Colon (tissue), 2 donors: ENCODE measurements at regions not wholly inside any gene's neighbourhood (a gene's known extent, or its start where the extent isn't known, plus 50 kb on each side); places are given as distances from the start of the nearest gene placed in this dataset.
"Not testable (repeated sequence)": the region's sequence is repeated elsewhere in the genome, so short reads cannot be mapped to it uniquely, and the experiment has no call there.

Source experiments
- FAIRE-seq: peaks from 2 replicates; lab custom pipeline; 2012; peaks lifted over from hg19 to GRCh38; lab: Jason Lieb, UNC
- donor health status: control.
- donor health status: control.

DNA sequence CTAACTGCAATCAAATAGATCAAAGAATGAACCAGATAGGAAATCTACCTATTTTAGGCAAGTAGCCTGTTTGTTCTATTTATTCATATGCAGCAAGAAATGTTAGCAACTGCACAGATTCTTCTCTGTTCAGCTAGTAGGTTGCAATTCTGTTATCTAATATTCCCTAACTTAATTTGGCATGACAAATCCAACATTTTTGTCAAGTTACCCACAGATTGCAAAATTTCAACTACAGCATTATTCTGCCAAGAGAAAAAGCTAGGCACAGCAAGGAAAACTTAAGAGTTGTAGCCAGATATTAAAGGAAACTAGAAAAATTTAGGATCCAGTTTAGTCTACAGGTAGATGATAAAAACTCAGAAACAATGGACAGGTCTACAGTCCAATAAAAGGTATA lies 104.4 kb upstream of the SYNCRIP start:
- no peak for FAIRE-seq

DNA sequence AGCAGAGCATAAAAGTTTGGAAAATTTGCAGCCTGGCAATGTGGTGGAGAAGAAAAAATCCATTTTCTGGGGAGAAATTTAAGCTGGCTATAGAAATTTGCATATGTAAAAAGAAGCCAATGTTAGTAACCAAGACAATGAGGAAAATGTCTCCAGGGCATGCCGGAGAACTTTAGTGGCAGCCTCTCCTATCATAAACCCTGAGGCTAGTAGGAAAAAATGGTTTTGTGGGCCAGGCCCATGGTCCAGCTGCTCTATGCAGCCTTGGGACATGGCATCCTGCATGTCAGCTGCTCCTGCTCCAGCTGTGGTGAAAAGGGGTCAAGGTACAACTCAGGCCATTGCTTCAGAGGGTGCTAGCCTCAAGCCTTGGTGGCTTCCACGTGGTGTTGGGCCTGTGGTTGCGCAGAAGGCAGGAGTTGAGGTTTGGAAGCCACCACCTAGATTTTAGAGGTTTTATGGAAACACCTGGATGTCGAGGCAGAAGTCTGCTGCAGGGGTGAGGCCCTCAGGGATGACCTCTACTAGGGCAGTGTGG lies 101.8 kb upstream of the SYNCRIP start:
- no peak for FAIRE-seq

DNA sequence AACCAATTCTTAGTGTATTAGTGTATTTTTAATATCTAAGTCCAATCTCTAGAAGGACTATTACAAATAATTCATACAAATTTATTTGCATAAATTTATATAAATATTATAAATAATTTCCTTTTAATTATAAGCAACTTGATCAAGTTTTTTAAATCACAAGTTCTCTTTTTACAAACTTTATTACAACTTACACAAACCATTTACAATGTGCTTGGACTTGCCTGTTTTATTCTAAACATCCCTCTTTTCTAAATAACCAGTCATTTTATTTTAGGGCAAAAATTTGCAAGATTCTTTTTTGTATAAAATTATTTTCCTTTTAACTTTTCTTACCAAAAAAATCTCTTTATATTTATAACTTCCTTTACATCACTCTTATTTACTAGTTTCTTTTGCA lies 83.5 kb upstream of the SYNCRIP start:
- no peak for FAIRE-seq

DNA sequence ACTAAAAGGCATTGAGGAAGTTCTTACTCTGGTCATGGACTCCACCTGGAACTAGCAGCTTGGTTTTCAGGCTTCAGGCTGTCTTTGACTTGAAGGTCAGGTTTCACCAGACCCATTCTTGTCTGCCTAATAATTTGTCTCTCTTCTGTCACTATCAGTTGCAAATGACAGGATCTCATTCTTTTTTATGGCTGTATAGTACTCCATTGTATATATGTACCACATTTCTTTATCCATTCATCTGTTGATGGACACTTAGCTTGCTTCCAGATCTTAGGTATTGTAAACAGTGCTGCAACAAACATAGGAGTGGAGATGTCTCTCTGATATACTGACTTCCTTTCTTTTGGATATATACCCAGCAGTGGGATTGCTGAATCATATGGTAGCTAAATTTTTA lies 73.1 kb upstream of the SYNCRIP start:
- no peak for FAIRE-seq

DNA sequence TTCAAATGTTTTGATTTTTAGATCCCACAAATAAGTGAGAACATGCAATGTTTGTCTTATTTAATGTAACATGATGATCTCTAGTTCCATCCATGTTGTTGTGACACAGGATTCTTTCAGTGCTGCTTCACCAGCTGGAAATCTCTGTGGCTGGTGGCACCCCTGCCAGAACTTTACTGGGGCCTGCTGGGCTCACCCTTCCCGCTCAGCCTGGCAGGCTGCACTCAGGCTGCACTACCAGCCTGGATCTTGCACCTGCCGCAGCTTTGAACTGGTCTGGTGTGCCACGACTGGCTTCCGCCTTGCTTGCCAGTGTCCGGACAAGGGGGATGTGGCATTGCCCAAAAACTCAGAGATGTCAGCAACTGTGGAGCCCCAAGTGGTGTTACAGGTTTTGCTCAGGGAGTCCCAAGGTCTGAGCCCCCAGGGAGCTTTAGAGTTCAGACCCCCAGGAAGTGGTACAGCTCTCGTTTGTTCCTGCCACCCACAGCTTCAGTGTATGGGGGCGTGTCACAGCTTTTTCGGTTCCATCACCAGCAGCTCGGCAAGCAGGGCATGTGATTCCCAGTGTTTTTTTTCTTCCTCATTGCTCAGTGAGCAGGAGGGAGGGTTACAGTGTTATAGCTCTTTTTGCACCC lies 72.3 kb upstream of the SYNCRIP start:
- no peak for FAIRE-seq

DNA sequence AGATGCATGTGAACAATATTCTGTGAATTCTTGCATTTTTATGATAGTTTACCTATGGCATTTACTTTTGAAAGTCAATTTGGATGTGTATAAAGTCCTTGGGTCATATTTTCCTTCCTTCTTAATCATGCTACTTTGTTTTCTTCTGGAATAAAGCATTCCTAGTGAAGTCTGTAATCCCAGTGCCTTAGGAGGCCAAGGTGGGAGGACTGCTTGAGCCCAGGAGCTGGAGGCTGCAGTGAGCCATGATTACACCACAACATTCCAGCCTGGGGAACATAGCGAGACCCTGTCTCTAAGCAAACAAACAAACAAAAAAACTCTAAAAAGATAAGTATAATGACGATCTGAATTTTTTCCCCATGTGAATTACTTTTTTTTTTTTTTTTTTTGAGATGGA lies 69.7 kb upstream of the SYNCRIP start:
- FAIRE-seq = no peak

DNA sequence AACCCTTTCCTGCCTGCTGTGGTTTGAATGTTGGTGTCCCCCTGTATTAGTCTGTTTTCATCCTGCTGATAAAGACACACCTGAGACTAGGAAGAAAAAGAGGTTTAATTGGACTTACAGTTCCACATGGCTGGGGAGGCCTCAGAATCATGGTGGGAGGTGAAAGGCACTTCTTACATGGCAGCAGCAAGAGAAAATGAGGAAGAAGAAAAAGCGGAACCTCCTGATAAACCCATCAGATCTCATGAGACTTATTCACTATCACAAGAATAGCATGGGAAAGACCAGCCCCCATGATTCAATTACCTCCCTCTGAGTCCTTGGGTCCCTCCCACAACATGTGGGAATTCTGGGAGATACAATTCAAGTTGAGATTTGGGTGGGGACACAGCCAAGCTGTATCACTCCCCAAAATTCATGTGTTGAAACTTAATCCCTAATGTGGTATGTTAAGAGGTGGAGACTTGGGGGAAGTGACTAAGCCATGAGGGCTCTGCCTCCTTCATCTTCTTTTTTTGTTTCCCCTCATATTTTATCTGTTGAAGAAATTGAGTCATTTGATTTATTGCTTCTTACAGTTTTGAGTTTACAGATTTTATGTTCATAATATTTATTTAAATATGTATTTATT lies 64.9 kb upstream of the SYNCRIP start:
- not testable (repeated sequence) for FAIRE-seq

DNA sequence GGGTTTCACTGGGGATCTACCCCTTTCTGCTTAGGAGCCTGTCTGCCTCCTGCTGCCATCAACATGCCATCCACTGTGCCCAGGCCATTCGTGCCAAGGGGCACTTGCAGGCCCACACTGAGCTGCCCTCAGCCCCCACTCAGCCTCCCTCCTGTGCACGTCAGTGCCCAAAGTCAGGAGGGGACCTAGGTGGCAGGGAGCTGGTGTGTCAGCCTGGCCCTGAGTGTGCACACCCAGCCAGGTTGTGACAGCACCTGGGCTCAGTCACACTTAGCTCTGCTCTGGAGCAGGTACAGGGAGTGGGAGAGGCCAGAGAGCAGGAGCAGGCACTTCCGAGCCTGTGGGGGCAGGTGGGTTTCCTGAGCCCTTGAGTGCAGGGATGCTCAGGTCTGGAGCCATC lies 63.6 kb upstream of the SYNCRIP start:
- FAIRE-seq = no peak

DNA sequence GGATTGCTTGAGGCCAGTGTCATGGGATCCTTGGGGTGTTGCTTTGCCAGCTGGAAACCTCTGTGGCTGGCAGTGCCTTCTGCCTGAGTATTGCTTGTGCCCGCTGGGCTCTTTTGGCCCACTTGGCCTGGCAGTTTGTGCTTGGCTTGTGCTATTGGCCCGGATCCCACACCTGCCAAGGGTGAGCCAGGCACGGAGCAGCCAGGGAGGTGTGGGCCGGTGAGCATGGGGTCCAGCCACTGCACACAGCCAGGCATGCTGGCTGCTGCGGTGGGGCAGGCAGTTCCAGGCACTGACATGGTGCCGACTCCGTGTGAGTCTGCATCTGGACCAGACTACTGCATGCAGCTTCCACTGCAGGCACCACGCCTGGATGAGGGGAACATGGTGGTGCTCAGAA lies 62.5 kb upstream of the SYNCRIP start:
- no peak for FAIRE-seq

DNA sequence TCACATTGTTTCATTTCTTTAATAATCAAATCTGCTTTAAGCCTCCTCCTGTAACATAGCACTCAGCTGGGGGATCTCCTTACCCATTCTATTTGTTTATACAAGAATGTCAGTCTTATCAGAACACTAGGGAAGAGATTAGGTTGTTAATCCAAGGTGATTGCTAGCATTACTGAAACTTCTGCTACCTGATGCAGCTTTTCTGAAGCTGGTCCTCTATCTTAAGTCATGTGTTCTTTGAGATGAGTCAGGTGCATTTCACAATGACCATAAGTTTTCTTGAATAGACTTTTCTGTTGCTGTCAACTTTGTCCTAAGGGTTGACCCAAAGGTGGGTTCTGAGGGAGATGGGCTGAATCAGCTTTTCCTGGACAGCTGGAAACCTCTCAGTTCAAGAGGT lies 60.7 kb upstream of the SYNCRIP start:
- FAIRE-seq = no peak
